NT2/D1 (cell line): ENCODE measurements at regions not wholly inside any gene's neighbourhood (a gene's known extent, or its start where the extent isn't known, plus 50 kb on each side); places are given as distances from the start of the nearest gene placed in this dataset.

Source experiments
- SUZ12 ChIP-seq: IDR thresholded peaks from 2 replicates; pipeline ENCODE4 v1.6.1; 2011; ENCODE audit not compliant: insufficient read length, insufficient read depth; ENCODE audit errors: extremely low read depth
- YY1 ChIP-seq: IDR thresholded peaks from 2 replicates; pipeline ENCODE4 v1.6.1; 2011; ENCODE audit not compliant: insufficient read length, insufficient read depth
- ZNF274 ChIP-seq: IDR thresholded peaks from 2 replicates; pipeline ENCODE4 v1.6.1; 2011; ENCODE audit warnings: mild to moderate bottlenecking, low read depth, low read length

DNA sequence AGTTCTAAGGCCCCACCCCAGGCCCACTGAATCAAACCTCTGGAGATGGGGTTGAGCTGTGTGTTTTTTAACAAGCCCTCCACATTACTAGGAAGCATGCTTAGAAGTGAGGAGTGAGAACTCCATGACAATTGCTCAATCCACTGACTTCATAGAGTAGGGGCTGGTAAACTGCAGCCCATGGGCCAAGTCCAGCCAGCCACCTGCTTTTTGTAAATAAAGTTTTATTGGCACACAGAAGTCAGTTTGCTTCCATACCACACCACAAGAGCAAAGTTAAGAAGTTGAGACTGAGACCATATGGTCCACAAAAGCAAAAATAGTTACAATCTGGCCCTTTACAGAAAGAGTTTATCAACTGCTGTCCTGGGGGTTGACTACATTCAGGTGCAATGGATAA lies 309.2 kb downstream of the SETD4 start:
- TF ChIP-seq ZNF274 (no peak), YY1 (no peak), SUZ12 (no peak)
